ENCODE measurements at regions not wholly inside any gene's neighbourhood (a gene's known extent, or its start where the extent isn't known, plus 50 kb on each side); places are given as distances from the start of the nearest gene placed in this dataset.

- intact Hi-C loops (cut with DNase I): no loop called here
- no peak for DNase-seq (ENCODE audit: low spot score)
- ATAC-seq: no peak
Measured at GRCh38 chr9:4435197-4435596, 55.1 kb upstream of the SLC1A1 start.

GRCh38 chr9:4433379-4433778 lies 56.9 kb upstream of the SLC1A1 start:
- intact Hi-C loops (cut with DNase I): no loop called here
- no peak for ATAC-seq
- DNase-seq (ENCODE audit: low spot score): no peak

GRCh38 chr9:4430432-4431261 lies 59.6 kb upstream of the SLC1A1 start:
- DNase-seq (ENCODE audit: low spot score) (no peak), ATAC-seq (no peak)
- intact Hi-C loops (cut with DNase I): no loop called here

GRCh38 chr9:4425319-4426045 lies 64.8 kb upstream of the SLC1A1 start:
- DNase-seq (ENCODE audit: low spot score) (no peak), ATAC-seq (no peak)
- intact Hi-C loops (cut with DNase I): no loop called here

GRCh38 chr9:4424891-4425290 lies 65.4 kb upstream of the SLC1A1 start:
- intact Hi-C loops (cut with DNase I): no loop called here
- ATAC-seq (no peak), DNase-seq (ENCODE audit: low spot score) (no peak)

- DNase-seq (ENCODE audit: low spot score) (no peak), ATAC-seq (no peak)
- intact Hi-C loops (cut with DNase I): no loop called here
Measured at GRCh38 chr9:4424038-4424437, 66.2 kb upstream of the SLC1A1 start.

- no peak for DNase-seq (ENCODE audit: low spot score)
- no peak for ATAC-seq
- intact Hi-C loops (cut with DNase I): no loop called here
Measured at GRCh38 chr9:4423207-4423610, 67.1 kb upstream of the SLC1A1 start.

GRCh38 chr9:4422495-4422894 lies 67.8 kb upstream of the SLC1A1 start:
- intact Hi-C loops (cut with DNase I): no loop called here
- DNase-seq (ENCODE audit: low spot score) (no peak), ATAC-seq (no peak)

- intact Hi-C loops (cut with DNase I): no loop called here
- no peak for DNase-seq (ENCODE audit: low spot score)
- ATAC-seq: no peak
Measured at GRCh38 chr9:4421847-4422246, 68.4 kb upstream of the SLC1A1 start.

- no peak for ATAC-seq
- intact Hi-C loops (cut with DNase I): no loop called here
- DNase-seq (ENCODE audit: low spot score): no peak
Measured at GRCh38 chr9:4420351-4420750, 69.9 kb upstream of the SLC1A1 start.

- ATAC-seq (no peak), DNase-seq (ENCODE audit: low spot score) (no peak)
- intact Hi-C loops (cut with DNase I): no loop called here
Measured at GRCh38 chr9:4417578-4418325, 72.5 kb upstream of the SLC1A1 start.

GRCh38 chr9:4416467-4416866 lies 73.8 kb upstream of the SLC1A1 start:
- intact Hi-C loops (cut with DNase I): no loop called here
- no peak for ATAC-seq
- DNase-seq (ENCODE audit: low spot score): no peak

- DNase-seq (ENCODE audit: low spot score) (no peak), ATAC-seq (no peak)
- intact Hi-C loops (cut with DNase I): no loop called here
Measured at GRCh38 chr9:4415281-4415680, 75.0 kb upstream of the SLC1A1 start.

- no peak for ATAC-seq
- intact Hi-C loops (cut with DNase I): no loop called here
- no peak for DNase-seq (ENCODE audit: low spot score)
Measured at GRCh38 chr9:4413856-4414255, 76.4 kb upstream of the SLC1A1 start.

GRCh38 chr9:4404156-4404555 lies 86.1 kb upstream of the SLC1A1 start:
- intact Hi-C loops (cut with DNase I): no loop called here
- DNase-seq (ENCODE audit: low spot score) (no peak), ATAC-seq (no peak)

- no peak for ATAC-seq
- intact Hi-C loops (cut with DNase I): no loop called here
Measured at GRCh38 chr9:4402501-4402900, 87.8 kb upstream of the SLC1A1 start.

GRCh38 chr9:4400731-4401130 lies 89.5 kb upstream of the SLC1A1 start:
- DNase-seq (ENCODE audit: low spot score) (no peak), ATAC-seq (no peak)
- intact Hi-C loops (cut with DNase I): no loop called here

More at GRCh38 chr9:4402501-4402900, 87.8 kb upstream of the SLC1A1 start:
- DNase-seq (ENCODE audit: low spot score): no peak

GRCh38 chr9:4397917-4398316 lies 92.4 kb upstream of the SLC1A1 start:
- intact Hi-C loops (cut with DNase I): no loop called here
- ATAC-seq: no peak
- no peak for DNase-seq (ENCODE audit: low spot score)

GRCh38 chr9:4393806-4394523 lies 94.1 kb upstream of the GLIS3 start:
- intact Hi-C loops (cut with DNase I): no loop called here
- ATAC-seq: no peak
- DNase-seq (ENCODE audit: low spot score): no peak

All from sciatic nerve (tissue), 2 donors.